Stimulated activated naive CD8-positive, alpha-beta T cell treated with anti-CD3 and anti-CD28 coated beads, Interleukin-15, Interleukin-2, amounts not matched to agents 100 U/mL and 50 U/mL, for 24 hours (primary cell): ENCODE measurements at regions not wholly inside any gene's neighbourhood (a gene's known extent, or its start where the extent isn't known, plus 50 kb on each side); places are given as distances from the start of the nearest gene placed in this dataset.

ENCODE experiments used
- ATAC-seq: fragments of 150-1000 bp; cut with Tn5 transposase; one replicate; pipeline ENCODE4 v1.10.0; 2021
- DNase-seq: peaks from one replicate; pipeline ENCODE4 v3.0.0; 2021

DNA sequence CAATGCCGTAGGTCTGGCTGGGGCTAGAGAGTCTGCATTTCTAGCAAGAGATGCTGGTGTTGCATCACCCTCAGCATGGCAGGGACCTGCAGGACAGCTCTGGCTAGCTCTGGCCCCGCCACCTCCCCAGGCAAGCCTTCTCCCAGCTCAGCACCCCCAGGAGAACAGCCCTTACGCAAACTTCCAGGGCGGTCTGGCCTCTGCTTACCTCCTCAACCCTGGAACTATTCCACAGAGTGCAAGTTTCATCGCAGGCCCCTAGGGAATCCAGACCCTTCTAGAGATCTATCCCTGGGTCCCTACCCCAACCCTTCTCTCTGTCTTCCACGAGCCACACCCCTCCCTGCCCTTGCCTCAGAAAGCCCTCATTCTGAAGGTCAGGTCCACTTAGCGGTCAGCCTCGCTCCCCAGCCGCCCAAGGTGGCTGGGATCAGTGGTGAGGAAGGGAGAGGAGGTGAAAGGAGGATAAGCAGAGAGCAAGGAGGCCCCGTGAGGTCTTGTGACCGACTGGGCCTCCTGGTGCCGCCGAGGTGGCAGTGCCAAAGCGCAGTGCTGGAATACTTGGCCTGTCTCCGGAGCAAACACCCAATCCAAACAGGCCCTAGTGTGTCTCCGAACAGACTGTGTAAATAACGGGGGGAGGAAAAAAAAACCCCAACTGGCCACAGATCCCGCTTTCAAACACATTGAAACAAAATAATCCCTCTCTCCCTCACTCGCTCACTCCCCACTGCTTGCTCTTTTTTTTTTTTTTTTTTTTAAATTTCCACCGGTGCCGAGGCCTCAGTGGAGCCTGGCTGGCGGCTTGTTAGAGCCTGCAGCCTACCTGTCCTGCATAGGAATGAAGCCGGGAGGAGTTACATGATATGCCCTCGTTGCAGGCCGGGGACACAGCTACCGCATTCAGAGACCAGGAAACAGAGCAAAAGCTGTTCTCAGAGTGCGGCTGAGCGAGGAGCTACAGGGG lies 380.9 kb downstream of the SOX9 start:
- ATAC-seq (no peak), DNase-seq (no peak)

DNA sequence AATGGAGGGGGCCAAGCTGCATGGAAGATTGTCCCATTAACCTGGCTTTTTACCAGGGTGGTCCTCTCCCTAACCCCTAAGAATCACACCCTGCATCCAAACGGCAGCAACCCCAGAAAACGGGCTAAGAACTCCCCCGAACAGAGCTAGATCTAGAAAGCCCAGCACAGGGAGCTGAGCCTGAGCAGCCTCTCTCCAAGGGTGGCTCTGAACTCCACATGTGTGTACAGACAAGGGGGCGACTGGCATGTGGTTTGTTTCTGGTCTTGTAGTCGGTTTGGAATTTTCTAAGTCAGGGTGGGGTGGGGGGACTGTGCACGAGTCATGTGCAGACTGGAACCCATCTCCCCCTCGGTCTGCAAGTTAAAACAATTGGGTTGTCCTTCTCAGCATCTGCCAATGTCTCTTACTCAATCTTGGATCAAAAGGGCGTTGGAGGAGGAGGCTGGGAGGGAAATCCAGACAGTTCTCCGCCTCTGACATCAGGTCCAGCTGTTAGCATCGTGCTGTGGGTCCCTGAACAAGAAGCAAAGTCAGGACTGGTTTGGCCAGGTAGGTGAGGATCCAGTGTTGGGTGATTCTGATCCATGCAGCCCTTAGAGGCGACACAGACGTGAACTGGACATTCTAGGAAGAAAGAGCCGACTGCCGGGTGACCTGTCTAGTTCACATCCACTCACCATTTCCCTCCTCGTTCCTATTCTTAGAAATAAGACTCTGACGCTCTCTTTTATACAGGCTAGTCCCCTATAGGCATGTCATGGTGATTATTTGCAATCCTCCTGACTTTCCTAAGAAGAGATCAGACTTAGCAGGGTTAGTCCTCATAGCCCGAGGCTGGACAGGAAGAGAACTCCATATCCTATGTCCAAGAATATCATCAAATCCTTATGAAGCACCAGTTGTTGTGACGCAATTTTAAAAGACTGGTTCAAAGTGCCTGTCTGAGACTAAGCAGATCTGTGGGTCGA lies 381.8 kb downstream of the SOX9 start:
- DNase-seq = no peak
- ATAC-seq = no peak

DNA sequence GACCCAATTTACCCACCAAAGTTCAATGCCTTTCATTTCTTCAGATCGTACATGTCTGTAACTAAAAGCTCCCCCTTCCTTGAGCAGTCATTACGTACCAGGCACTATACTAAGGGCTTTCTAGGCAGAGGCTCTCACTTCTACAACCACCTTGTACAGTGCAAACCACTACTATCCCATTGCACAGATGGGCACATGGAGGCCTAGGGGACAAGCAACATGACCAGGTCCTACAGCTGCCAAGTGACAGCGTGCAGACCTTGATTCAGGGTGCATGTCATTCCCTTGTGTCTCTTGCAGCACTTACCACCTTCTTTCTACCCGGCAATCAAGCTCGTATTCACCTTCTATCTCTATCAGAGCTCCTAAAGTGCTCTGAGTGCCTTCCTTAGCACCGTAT lies 382.7 kb downstream of the SOX9 start:
- DNase-seq = no peak
- no peak for ATAC-seq

DNA sequence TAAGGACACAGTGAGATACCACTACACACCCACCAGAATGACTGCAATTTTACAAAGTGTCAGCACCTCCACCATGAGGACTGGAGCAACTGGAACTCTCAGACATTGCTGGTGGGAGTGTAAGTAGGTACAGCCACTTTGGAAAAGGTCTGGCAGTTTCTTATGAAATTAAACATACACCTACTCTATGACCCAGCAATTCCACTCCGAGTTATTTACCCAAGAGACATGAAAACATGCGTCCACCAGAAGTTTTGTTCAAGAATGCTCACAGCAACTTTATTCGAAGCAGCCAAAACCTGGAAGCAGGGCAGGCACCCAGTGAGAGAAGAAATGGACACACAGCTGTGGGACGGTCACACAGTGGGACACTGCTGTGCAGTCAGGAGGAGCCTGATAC lies 384.0 kb downstream of the SOX9 start:
- DNase-seq (no peak), ATAC-seq (no peak)

DNA sequence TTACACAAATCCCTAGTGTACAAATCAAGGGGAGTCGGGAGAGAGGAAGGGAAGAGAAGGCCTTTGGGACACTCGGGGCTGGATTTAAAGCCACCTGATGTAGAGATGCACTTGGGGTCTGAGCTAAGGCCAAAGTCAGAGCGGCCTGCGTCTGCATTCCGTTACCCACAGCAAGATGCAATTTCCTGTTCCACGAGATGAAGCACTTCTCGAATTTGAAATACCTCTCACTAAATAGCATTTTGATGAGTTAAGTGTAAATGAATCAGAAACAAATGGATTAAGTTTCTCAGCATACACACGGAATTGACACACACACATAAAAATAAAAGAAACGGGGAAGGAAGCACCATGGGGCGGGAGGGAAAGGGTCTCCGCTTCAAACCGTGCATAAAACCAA lies 386.0 kb downstream of the SOX9 start:
- DNase-seq (no peak), ATAC-seq (no peak)

GRCh38 chr17:72507370-72507769 lies 386.6 kb downstream of the SOX9 start:
- DNase-seq (no peak), ATAC-seq (no peak)

DNA sequence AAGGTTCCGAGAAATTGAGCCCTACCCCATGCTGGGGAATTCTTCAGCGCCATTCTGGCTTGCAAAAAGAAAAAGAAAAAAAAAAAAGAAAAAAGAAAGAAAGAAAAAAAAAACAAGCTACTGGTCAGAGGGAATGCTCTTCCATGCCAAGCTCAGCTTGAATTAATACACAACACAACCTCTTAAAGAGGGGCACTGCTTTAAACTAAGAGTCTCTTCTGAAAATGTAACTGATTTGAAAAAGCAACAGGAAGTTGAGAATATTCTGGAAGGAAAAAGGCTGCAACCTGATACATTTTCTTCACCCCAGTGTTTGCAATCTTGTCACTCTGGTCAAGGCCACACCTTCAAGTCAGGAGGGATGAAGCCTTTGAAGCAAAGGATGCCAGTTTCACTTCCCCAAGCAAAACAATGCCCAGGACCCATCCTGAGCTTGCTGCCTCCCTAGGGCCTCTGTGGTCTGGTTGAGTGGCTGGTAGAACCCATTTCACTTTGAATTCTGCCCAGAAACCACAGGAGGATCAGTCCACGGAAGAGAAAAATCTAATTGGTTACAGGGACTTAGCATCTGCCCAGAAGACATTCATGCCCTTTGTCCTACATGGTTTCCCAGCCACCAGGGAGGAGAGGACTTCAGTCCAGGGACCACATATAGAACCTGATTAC lies 389.7 kb downstream of the SOX9 start:
- ATAC-seq = no peak
- DNase-seq = no peak

- ATAC-seq (no peak), DNase-seq (no peak)
Measured at GRCh38 chr17:72511242-72511641, 390.4 kb downstream of the SOX9 start.

DNA sequence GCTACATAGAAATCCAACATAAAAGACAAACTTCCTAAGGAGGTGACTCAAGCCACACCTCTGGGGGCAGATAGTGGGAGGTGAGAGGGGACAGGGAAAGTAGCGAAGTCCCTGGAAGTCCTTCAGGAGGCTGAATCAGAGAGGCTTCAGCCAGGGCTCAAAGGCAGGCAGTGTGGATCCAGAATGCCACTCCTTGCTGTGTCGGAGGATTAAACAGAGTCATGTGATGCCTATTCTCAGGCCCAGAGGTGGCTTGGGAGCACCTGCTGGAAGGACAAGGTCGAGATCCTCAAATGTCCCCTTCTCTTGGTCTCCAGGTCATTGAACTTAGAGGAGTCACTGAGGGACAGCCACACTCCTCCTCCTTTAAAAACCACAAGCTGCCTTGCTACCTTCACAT lies 391.1 kb downstream of the SOX9 start:
- ATAC-seq (no peak), DNase-seq (no peak)

DNA sequence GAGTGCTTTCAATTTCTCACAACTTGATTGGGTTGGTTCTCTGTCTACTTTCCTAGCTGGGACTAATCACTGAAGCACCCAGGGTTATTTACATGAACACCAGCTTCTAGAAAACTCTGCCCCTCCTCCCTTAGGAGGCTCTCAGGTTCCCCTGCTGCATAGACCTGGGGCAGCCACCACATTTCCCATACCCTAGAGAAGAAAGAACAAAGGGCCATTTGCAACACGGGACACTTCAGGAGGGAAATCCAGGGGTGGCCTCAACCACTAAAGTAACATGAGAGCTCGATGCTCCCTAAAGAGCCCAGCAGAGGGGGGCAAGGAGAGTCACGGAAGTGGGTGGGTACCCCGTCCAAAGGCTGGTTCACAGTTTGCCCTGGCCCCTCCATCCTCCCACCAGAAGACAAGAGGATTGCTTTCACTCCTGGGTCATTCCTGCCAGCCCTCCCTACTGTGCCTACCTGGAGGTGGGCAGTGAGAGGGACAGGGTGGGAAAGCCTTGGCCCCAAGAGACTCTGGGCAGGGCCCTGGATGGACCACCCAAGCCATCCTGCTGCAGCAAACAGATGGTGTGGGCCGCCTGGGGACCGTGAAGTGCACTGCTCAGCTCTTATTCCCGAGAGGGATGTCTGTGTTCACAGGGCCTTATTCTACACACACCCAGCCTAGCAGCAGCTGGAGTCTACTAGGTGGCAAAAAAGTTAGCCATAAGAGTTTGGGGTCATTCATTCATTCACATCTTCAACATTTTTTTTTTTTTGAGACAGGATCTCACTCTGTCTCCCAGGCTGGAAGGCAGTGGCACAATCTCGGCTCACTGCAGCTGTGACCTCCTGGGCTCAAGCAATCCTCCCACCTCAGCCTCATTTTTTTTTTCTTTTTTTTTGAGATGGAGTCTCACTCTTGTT lies 392.1 kb downstream of the SOX9 start:
- no peak for DNase-seq
- ATAC-seq = no peak

DNA sequence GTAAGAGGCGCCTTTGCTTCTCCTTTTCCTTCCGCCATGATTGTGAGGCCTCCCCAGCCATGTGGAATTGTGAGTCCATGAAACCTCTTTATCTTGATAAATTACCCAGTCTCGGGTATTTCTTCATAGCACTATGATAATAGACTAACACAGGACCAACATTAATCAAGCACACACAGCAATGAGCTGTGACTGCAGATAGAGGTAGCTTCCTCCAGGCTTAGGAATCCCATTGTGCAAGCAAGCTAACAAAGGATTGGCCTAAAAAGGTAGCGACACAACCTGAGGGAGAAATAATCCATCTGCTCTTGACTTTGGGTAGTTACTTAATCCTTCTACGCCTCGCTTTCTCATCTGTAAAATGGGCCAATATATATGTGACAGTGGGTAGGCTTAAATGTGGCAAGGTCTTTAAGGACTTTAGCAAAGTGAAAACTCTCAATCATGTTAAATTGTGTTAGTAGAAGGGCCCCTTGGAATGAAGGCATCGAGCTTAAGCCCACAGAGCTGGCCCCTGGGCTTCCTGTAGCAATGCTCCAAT lies 393.6 kb downstream of the SOX9 start:
- DNase-seq (no peak), ATAC-seq (no peak)

- ATAC-seq = no peak
- DNase-seq = no peak
Measured at GRCh38 chr17:72514891-72515290, 394.1 kb downstream of the SOX9 start.

DNA sequence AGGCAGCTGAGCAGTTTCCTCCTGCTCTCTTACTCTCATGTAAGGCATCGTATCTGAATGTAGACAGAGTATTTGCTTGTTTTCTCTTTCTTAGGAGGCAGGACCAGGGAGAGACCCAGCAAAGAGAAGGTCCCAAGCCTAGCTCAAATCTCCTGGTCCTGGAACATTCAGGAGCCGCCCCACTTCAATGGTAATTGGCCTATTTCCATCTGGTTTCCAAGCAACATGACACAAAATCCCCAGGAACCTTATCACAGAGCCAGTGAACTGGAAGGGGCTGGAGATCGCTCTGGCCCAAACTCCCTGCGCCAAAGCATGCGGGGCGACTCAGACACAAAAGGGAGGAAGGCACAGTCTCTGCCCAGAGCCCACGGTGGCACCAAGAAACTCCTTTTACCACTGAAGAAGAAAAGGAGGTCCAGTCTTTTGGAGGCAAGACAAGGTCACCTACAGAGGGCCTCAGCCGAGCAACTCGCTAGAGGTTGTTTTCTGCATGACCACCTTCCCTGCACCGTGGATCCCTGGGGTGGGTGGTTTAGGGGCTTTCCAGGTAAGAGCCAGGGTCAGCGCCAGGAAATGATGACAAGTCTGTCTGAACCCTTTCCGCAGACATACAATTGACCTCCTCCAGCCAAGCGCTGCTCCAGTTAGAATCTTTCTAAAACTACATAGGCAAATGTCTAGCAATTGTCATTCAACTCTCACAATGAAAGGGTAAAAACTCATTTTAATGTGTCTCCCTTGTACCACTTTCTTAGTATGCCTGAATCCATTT lies 394.7 kb downstream of the SOX9 start:
- no peak for ATAC-seq
- DNase-seq = no peak

- ATAC-seq (no peak), DNase-seq (no peak)
Measured at GRCh38 chr17:72516772-72517399, 396.1 kb downstream of the SOX9 start.

DNA sequence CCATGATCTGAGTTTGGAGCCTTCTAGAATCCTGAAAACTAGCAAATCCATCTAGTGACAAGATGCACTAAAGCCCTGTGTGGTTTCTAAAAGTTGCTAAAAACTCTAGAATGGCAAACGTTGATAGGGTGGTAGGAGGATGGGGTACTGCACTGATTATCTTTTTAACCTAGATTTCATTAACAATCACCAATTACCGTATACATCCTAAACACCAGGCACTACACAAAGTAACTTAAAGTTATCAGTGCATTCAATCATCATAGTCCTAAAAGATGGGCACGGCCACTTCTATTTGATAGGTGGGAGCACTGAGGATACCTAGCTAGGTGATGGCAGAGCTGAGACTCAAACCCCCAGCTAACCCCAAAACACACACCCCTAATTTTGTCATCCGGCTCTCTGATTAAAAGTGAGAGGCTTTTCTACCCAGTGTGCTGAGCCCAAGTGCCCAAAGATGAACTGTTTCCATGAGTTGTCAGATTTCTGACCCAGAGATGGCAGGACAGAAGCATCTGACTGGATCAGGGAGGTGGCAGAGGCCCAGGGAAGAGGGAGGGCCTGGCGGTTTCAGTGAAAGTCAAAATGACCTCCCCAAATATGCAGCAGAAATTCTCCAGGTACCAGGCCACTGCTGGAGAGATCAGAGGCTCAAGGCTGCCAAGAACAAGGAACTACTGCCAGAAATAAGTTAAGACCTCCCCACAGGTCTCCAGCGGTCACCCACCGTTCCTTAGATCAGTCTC lies 396.8 kb downstream of the SOX9 start:
- ATAC-seq (no peak), DNase-seq (no peak)

DNA sequence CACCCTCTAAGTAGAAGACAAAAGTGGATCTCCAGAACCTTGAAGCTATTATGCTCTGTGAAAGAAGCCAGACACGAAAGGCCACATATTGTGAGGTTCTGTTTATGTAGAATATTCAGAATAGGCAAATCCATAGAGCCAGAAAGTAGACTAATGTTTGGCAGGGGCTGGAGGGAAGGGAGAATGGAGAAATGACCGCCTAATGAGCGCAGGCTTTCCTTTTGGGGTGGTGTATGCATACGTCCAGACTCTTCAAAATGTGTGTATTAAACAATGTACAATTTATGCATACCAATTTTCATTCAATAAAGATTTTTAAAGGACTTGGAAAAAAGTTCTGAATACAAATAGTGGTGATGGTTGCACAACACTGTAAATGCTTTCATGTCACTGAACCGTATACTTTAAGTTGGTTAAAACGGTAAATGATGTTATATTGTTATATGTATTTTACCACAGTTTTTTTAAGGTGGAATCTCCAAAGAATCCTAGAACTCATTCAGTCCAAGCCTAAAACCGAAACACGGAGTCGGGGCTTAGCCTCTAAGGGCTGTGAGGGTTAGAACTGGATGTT lies 397.4 kb downstream of the SOX9 start:
- ATAC-seq (no peak), DNase-seq (no peak)

DNA sequence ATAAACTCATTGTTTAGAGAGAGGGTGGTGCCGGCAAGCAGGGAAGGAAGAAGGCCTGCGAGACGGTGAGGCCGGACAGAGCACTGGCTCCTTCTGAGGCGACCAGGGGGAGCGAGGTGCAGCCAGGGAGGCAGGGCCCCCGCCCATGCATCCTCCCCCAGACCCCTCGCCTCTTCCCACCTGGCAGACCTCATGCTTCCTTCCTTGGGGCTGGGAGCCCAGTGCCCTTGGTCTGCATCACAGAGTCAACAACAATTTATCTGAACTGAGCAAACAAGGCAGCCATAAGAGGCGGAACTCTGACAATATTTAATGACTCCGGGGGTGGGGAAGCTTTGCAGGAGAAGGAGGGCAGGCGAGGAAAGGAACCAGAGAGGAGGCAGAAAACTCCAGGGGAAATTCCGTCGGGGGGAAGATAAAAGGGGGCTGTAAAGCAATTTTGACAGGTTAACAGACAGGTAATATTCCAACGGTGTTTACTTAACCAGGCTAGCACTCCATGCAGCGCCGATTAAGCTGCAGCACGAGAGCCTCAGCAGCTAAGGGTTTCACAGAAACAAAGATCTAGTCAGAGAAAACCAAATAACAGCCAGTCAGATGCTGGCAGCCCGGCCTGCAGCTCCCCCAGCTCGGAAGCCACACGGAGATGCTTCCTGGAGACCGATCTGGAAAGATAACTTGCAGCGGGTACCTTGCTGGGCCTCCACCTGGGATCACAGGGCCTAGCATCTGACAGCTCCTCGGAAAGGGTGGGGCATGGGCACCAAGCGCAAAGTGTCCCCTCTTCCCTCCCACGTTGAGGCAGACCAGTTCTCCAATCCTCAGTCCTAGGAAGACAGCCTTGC lies 398.2 kb downstream of the SOX9 start:
- ATAC-seq (no peak), DNase-seq (no peak)

DNA sequence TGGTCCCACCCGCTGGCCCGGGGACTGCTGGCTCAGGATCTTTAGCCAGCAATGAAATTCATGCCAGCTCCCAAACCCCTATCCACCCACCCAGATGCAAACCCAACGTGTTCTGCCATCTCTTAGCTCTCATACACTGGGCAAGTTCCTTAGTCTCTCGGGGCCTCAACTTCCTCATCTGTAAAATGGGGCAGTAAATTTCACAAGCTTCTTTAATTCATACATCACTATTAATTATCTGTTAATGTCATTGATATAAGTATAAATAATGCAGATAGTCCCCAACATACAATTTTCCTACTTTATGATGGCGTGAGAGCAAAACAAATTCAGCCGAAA lies 398.7 kb downstream of the SOX9 start:
- DNase-seq (no peak), ATAC-seq (no peak)
